Endothelial cell of umbilical vein (primary cell): ENCODE measurements at regions not wholly inside any gene's neighbourhood (a gene's known extent, or its start where the extent isn't known, plus 50 kb on each side); places are given as distances from the start of the nearest gene placed in this dataset.

Source experiments
- BruUV-seq: library from RNA; stranded (reverse); fragments of 400-500 nt; replicated peaks from 2 replicates; lab custom pipeline; 2021; lab: Mats Ljungman, UMichigan
- CTCF ChIA-PET: fragments of 300-600, 350-600 bp; sonication (Branson Sonifier 250); formaldehyde crosslinking; loops from one replicate; lab custom pipeline; 2021; ENCODE audit warnings: antibody characterized with exemption, inconsistent platforms; lab: Charles Lee
- POLR2A ChIA-PET: fragments of 300-600, 350-600 bp; sonication (Branson Sonifier 250); formaldehyde crosslinking; loops from one replicate; lab custom pipeline; 2021; ENCODE audit warnings: antibody characterized with exemption, inconsistent platforms; lab: Charles Lee
- DNase-seq: peaks from one replicate; pipeline ENCODE4 v3.0.0-alpha.2; 2011; ENCODE audit warnings: low read depth, low spot score
- FAIRE-seq: peaks from 2 replicates; lab custom pipeline; 2011; peaks lifted over from hg19 to GRCh38; lab: Jason Lieb, UNC
- H2AFZ ChIP-seq: 2 replicates; pipeline ENCODE4 v1.6.0; 2012; ENCODE audit warnings: low read depth, low read length, control low read depth, inconsistent platforms
- H3K27ac ChIP-seq: 2 replicates; pipeline ENCODE4 v1.5.1; 2011; ENCODE audit warnings: low read depth, mild to moderate bottlenecking, control low read depth, low read length, moderate library complexity; ENCODE audit not compliant: insufficient read depth
- H3K27me3 ChIP-seq, 2 experiments: 2 replicates each; pipeline versions ENCODE4 v1.6.0 to v1.6.1; 2011; ENCODE audit warnings: low read length in 2 of 2, mixed read lengths in 1 of 2; ENCODE audit not compliant: control insufficient read depth in 2 of 2, insufficient read depth in 2 of 2
- H3K36me3 ChIP-seq, 2 experiments: 2 replicates in 1 of 2; 3 replicates in 1 of 2; pipeline ENCODE4 v1.5.1; 2011; ENCODE audit warnings: low read length in 2 of 2, mild to moderate bottlenecking in 1 of 2, moderate library complexity in 1 of 2; ENCODE audit not compliant: control insufficient read depth in 2 of 2, insufficient read depth in 2 of 2; ENCODE audit errors: extremely low read depth in 1 of 2
- H3K4me1 ChIP-seq: 3 replicates; pipeline ENCODE4 v1.5.1; 2011; ENCODE audit warnings: mild to moderate bottlenecking, low read length; ENCODE audit not compliant: control insufficient read depth, insufficient read depth; ENCODE audit errors: extremely low read depth
- H3K4me2 ChIP-seq: 2 replicates; pipeline ENCODE4 v1.6.1; 2011; ENCODE audit warnings: low read length, control low read depth, mixed read lengths; ENCODE audit not compliant: insufficient read depth
- H3K4me3 ChIP-seq, 3 experiments: fragments of 200-600 bp in 1 of 3; sonication (generic), shearing (Covaris generic) in 1 of 3; replicated peaks in 1 of 3; 2 replicates each; pipeline ENCODE4 v1.5.1; 2011 to 2016; ENCODE audit warnings: control low read depth in 3 of 3, low read length in 3 of 3, mild to moderate bottlenecking in 2 of 3, inconsistent platforms in 1 of 3, low read depth in 1 of 3, moderate library complexity in 1 of 3; ENCODE audit not compliant: insufficient read depth in 1 of 3
- H3K79me2 ChIP-seq: 2 replicates; pipeline ENCODE4 v1.6.0; 2012; ENCODE audit warnings: low read length, inconsistent platforms; ENCODE audit not compliant: control insufficient read depth, insufficient read depth
- H3K9ac ChIP-seq: replicated peaks from 2 replicates; pipeline ENCODE3; 2011; ENCODE audit warnings: low read length, control low read depth; ENCODE audit not compliant: insufficient read depth; ENCODE audit errors: extremely low read depth
- H3K9me1 ChIP-seq: replicated peaks from 3 replicates; pipeline ENCODE4 v1.6.0; 2011; ENCODE audit warnings: mild to moderate bottlenecking, low read length; ENCODE audit not compliant: control insufficient read depth, insufficient read depth; ENCODE audit errors: extremely low read depth
- H3K9me3 ChIP-seq: replicated peaks from 2 replicates; pipeline ENCODE4 v1.5.1; 2012; ENCODE audit warnings: low read length, inconsistent platforms; ENCODE audit not compliant: control insufficient read depth, insufficient read depth
- H4K20me1 ChIP-seq: replicated peaks from 2 replicates; pipeline ENCODE3; 2011; ENCODE audit warnings: mild to moderate bottlenecking, low read length; ENCODE audit not compliant: control insufficient read depth, insufficient read depth; ENCODE audit errors: extremely low read depth
- EZH2 ChIP-seq: IDR thresholded peaks from 2 replicates; pipeline ENCODE4 v1.6.1; 2012; ENCODE audit warnings: borderline replicate concordance, low read depth, mild to moderate bottlenecking, moderate library complexity, low read length, inconsistent platforms; ENCODE audit not compliant: severe bottlenecking
- FOS ChIP-seq: IDR thresholded peaks from 2 replicates; pipeline ENCODE4 v1.6.1; 2011; ENCODE audit warnings: mild to moderate bottlenecking, low read length, moderate library complexity, borderline replicate concordance; ENCODE audit not compliant: insufficient read depth
- GATA2 ChIP-seq: IDR thresholded peaks from 2 replicates; pipeline ENCODE4 v1.7.0; 2011; ENCODE audit warnings: low read depth, mild to moderate bottlenecking, moderate library complexity, mixed read lengths, low read length; ENCODE audit not compliant: insufficient read length, insufficient read depth
- JUN ChIP-seq: IDR thresholded peaks from 2 replicates; pipeline ENCODE4 v1.6.1; 2011; ENCODE audit warnings: borderline replicate concordance, low read depth; ENCODE audit not compliant: insufficient read length, insufficient read depth
- MAX ChIP-seq: IDR thresholded peaks from 2 replicates; pipeline ENCODE4 v1.6.1; 2011; ENCODE audit not compliant: insufficient read depth, insufficient read length
- MYC ChIP-seq: IDR thresholded peaks from one replicate; pipeline ENCODE4 v1.6.1; 2011; ENCODE audit warnings: mild to moderate bottlenecking, low read depth, low read length
- POLR2A ChIP-seq: IDR thresholded peaks from 2 replicates; pipeline ENCODE4 v1.6.1; 2012; ENCODE audit warnings: low read depth, mild to moderate bottlenecking, control low read depth, low read length
- POLR2AphosphoS5 ChIP-seq: IDR thresholded peaks from 2 replicates; pipeline ENCODE4 v1.6.1; 2012; ENCODE audit warnings: low read depth, mild to moderate bottlenecking, control low read depth, low read length, moderate library complexity; ENCODE audit not compliant: insufficient read depth
- dilution Hi-C: fragments of 300-500 bp; cut with MboI; formaldehyde crosslinking; loops from one replicate; pipeline ENCODE4 v1.15.0; 2019; ENCODE audit warnings: low sequenced_read_pairs; ENCODE audit not compliant: extremely low pct_ligation_motif_present
- intact Hi-C: fragments of 100-400 bp; cut with micrococcal nuclease; formaldehyde crosslinking; loops from one replicate; pipeline ENCODE4 v1.10.0; 2022

- Histone ChIP-seq H3K4me2 (no peak overlapping the region), H3K27ac (no peak overlapping the region), H2AFZ (no peak overlapping the region), H3K4me3 (no peak overlapping the region), H3K4me1 (no peaks in the 10 kb centered on the region), H3K9ac (no peak overlapping the region), H3K9me3 (no peaks in the 10 kb centered on the region), H3K27me3 (no peaks in the 10 kb centered on the region), H3K9me1 (no peaks in the 10 kb centered on the region), H3K36me3 (no peaks in the 10 kb centered on the region), H3K79me2 (no peaks in the 10 kb centered on the region), H4K20me1 (no peaks in the 10 kb centered on the region)
- BruUV-seq, result no TSS peak
- intact Hi-C loops, result no loop called here
- dilution Hi-C loops, result no loop called here
- ChIA-PET POLR2A (no interaction called here), CTCF (interaction anchor here (0.6 to 1.5 kb wide), 2 partner anchors 11 to 69 kb away, joined by 3 read pairs; no protein-coding TSS in a partner anchor)
- DNase-seq (no peak), FAIRE-seq (no peak)
- TF ChIP-seq POLR2A (no peak), JUN (no peak), FOS (no peak), POLR2AphosphoS5 (no peak), MYC (no peak), MAX (no peak), GATA2 (no peak), EZH2 (no peak)
These were observed 163.0 kb upstream of the NUDT4 start for GRCh38 chr12:93214523-93215289.
